DOHH2 (cell line): ENCODE measurements at regions not wholly inside any gene's neighbourhood (a gene's known extent, or its start where the extent isn't known, plus 50 kb on each side); places are given as distances from the start of the nearest gene placed in this dataset.
"Not testable (repeated sequence)": the region's sequence is repeated elsewhere in the genome, so short reads cannot be mapped to it uniquely, and the experiment has no call there.

Source experiments
- H3F3A ChIP-seq: fragments of 200-600 bp; sonication (generic), shearing (Covaris generic); 2 replicates; pipeline ENCODE4 v1.6.0; 2016; ENCODE audit warnings: antibody characterized with exemption, mild to moderate bottlenecking; ENCODE audit not compliant: control insufficient read depth, insufficient read depth
- H3K27ac ChIP-seq: fragments of 200-600 bp; sonication (generic); 2 replicates; pipeline ENCODE4 v1.5.1; 2014; ENCODE audit warnings: low read depth, mild to moderate bottlenecking, low read length, moderate library complexity
- H3K27me3 ChIP-seq: fragments of 200-600 bp; sonication (generic); 2 replicates; pipeline ENCODE4 v1.6.1; 2014; ENCODE audit warnings: mild to moderate bottlenecking, low read length, mixed read lengths; ENCODE audit not compliant: control insufficient read depth
- H3K36me3 ChIP-seq: fragments of 200-600 bp; sonication (generic); 2 replicates; pipeline ENCODE4 v1.6.1; 2014; ENCODE audit warnings: mild to moderate bottlenecking, low read length, moderate library complexity, mixed read lengths; ENCODE audit not compliant: control insufficient read depth
- H3K4me1 ChIP-seq: fragments of 200-600 bp; sonication (generic); 2 replicates; pipeline ENCODE4 v1.6.1; 2014; ENCODE audit warnings: mild to moderate bottlenecking, low read length, mixed read lengths; ENCODE audit not compliant: control insufficient read depth
- H3K4me2 ChIP-seq: fragments of 200-600 bp; sonication (generic); 2 replicates; pipeline ENCODE4 v1.6.0; 2014; ENCODE audit warnings: mild to moderate bottlenecking, low read length, moderate library complexity
- H3K4me3 ChIP-seq: fragments of 200-600 bp; sonication (generic); 2 replicates; pipeline ENCODE4 v1.5.1; 2014; ENCODE audit warnings: mild to moderate bottlenecking, low read length, mixed read lengths
- H3K79me2 ChIP-seq: fragments of 200-600 bp; sonication (generic); 2 replicates; pipeline ENCODE4 v1.6.1; 2014; ENCODE audit warnings: mild to moderate bottlenecking, low read length, mixed read lengths; ENCODE audit not compliant: control insufficient read depth
- H3K9me2 ChIP-seq: fragments of 200-600 bp; sonication (generic); replicated peaks from 2 replicates; pipeline ENCODE4 v1.6.1; 2014; ENCODE audit warnings: mild to moderate bottlenecking, low read length, mixed read lengths; ENCODE audit not compliant: control insufficient read depth
- H3K9me3 ChIP-seq: fragments of 200-600 bp; sonication (generic); 2 replicates; pipeline ENCODE4 v1.6.1; 2014; ENCODE audit warnings: antibody characterized with exemption, low read length, mixed read lengths; ENCODE audit not compliant: control insufficient read depth, insufficient read depth
- H4K20me1 ChIP-seq: fragments of 200-600 bp; sonication (generic); 2 replicates; pipeline ENCODE4 v1.6.0; 2014; ENCODE audit warnings: low read depth, mild to moderate bottlenecking, antibody characterized with exemption, low read length, moderate library complexity; ENCODE audit not compliant: control insufficient read depth, insufficient read depth
- EZH2phosphoT487 ChIP-seq: fragments of 200-600 bp; sonication (generic); IDR thresholded peaks from 2 replicates; pipeline ENCODE4 v1.6.1; 2017; ENCODE audit warnings: borderline replicate concordance, mild to moderate bottlenecking, antibody characterized with exemption, low read length, moderate library complexity, mixed read lengths
- TF ChIP-seq, protein P1 (sequence below): fragments of 200-600 bp; sonication (generic); IDR thresholded peaks from one replicate; pipeline ENCODE4 v1.5.1; 2014; ENCODE audit warnings: antibody characterized with exemption, mild to moderate bottlenecking, low read depth, low read length; ENCODE audit not compliant: poor library complexity, severe bottlenecking

DNA sequence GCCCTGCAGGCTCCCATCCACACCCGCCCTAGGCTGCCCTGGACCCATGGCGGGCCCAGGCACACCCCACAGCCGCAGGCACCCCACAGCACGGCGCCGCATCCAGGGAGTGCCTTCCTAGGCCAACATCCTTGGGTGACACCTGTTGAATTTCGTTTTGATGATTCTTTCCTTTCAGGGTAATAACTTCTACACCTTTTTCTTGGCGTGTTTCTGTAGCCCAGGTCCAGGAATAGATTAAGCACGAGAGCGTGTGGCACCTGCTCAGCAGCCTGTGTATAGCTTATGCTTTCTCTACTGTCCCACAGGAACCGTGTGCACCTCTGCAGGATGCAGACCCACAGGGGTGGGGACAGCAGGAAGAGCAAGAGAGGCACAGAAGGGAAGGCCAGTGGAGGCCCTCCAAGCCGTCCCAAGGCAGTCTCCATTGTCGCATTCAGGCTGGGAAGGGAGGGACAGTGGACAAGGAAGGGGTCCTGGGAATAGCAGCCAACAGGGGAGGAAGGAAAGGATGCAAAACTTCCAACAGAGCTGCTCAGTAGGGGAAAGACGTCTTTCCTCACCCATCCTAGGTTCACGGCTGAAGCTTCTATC lies 118.1 kb upstream of the AFDN start:
- no peak overlapping the region for H3K27ac ChIP-seq
- H3K4me1 ChIP-seq: peaks cover 35% of the 10 kb centered on the region
- no peaks in the 10 kb centered on the region for H3K9me3 ChIP-seq
- H3K9me2 ChIP-seq: no peaks in the 10 kb centered on the region
- H3K79me2 ChIP-seq: no peaks in the 10 kb centered on the region
- H4K20me1 ChIP-seq: no peaks in the 10 kb centered on the region
- no peak overlapping the region for H3K4me2 ChIP-seq
- H3K4me3 ChIP-seq: no peak overlapping the region
- peaks cover 14% of the 10 kb centered on the region for H3K27me3 ChIP-seq
- no peaks in the 10 kb centered on the region for H3F3A ChIP-seq
- TF ChIP-seq, protein P1, sequence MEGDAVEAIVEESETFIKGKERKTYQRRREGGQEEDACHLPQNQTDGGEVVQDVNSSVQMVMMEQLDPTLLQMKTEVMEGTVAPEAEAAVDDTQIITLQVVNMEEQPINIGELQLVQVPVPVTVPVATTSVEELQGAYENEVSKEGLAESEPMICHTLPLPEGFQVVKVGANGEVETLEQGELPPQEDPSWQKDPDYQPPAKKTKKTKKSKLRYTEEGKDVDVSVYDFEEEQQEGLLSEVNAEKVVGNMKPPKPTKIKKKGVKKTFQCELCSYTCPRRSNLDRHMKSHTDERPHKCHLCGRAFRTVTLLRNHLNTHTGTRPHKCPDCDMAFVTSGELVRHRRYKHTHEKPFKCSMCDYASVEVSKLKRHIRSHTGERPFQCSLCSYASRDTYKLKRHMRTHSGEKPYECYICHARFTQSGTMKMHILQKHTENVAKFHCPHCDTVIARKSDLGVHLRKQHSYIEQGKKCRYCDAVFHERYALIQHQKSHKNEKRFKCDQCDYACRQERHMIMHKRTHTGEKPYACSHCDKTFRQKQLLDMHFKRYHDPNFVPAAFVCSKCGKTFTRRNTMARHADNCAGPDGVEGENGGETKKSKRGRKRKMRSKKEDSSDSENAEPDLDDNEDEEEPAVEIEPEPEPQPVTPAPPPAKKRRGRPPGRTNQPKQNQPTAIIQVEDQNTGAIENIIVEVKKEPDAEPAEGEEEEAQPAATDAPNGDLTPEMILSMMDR: no peak
- TF ChIP-seq EZH2phosphoT487: no peak
- H3K36me3 ChIP-seq: no peaks in the 10 kb centered on the region

DNA sequence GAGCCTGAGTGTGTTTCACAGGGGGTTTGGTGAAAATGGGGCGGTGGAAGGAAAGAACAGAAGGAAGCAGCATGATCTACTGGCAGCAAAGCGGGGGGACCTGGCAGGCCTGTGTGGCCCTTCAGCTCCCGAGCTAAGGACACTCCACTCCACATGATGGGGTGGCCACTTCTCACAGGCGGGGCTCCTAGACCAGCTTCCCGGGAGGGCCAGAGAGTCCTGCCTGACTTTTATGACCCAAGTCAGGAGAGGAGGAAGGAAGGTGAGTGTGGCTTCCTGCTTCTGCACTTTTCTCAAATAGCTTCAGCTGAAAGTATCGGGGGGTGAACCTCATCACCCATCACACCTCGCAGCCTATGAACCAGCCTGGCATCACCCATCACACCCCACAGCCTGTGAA lies 117.5 kb upstream of the AFDN start:
- no peak overlapping the region for H3K4me3 ChIP-seq
- H3F3A ChIP-seq: no peaks in the 10 kb centered on the region
- no peaks in the 10 kb centered on the region for H4K20me1 ChIP-seq
- H3K79me2 ChIP-seq: no peaks in the 10 kb centered on the region
- peaks cover 35% of the 10 kb centered on the region for H3K4me1 ChIP-seq
- H3K4me2 ChIP-seq: no peak overlapping the region
- H3K27ac ChIP-seq: no peak overlapping the region
- no peaks in the 10 kb centered on the region for H3K36me3 ChIP-seq
- TF ChIP-seq EZH2phosphoT487: no peak
- TF ChIP-seq, protein P1: no peak
- peaks cover 19% of the 10 kb centered on the region for H3K27me3 ChIP-seq
- no peaks in the 10 kb centered on the region for H3K9me3 ChIP-seq
- no peaks in the 10 kb centered on the region for H3K9me2 ChIP-seq

DNA sequence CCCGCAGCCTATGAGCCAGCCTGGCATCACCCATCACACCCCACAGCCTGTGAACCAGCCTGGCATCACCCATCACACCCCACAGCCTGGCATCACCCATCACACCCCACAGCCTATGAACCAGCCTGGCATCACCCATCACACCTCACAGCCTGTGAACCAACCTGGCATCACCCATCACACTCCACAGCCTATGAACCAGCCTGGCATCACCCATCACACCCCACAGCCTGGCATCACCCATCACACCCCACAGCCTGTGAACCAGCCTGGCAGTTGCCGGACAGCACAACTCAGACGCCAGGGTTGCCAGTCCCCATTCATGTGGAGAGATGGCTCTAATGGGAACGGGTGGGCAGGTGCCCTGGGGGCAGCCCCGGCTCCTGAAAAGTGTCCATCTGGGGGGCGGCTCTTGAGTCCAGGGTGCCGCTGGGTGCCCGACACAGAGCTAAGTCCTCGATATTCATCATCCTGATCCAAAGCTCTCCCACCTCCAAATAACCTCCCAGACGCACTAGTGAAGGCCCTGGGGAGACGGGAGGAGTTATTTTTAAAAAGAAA lies 116.9 kb upstream of the AFDN start:
- H3K9me2 ChIP-seq, H3K36me3 ChIP-seq, H3K27ac ChIP-seq, H3K79me2 ChIP-seq, H3K9me3 ChIP-seq, H3F3A ChIP-seq, H3K4me2 ChIP-seq, H3K4me3 ChIP-seq, H4K20me1 ChIP-seq: not testable (repeated sequence)
- H3K4me1 ChIP-seq: peaks cover 29% of the 10 kb centered on the region
- H3K27me3 ChIP-seq: peaks cover 21% of the 10 kb centered on the region

DNA sequence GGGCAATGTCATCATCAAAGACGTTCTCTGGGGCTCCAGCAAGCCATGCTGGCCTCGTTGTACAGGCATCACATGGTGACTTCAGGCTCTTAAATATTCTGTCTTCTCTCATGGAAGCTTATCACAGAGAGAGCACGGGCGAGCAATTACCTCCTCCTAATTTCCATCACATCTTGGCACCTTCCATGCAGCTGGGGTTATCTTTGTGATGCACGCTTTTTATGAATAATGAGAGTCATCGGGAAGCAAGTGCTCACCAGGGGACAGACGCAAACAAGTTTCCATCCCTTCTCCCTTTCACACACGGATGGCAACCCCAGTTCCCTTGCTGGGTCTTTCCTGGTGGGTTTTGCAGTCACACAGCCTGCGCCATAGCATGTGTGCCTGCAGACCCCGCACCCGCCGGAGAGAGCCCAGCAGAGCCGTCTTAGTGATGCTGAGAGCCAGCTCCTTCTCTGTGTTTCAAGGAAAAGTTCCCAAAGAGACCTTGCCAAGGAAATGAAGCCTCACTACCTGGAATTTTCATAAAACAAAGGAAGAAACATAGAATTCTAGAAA lies 116.3 kb upstream of the AFDN start:
- Histone ChIP-seq H3K79me2 (no peaks in the 10 kb centered on the region), H3K27ac (no peak overlapping the region), H3K9me2 (no peaks in the 10 kb centered on the region), H3K4me3 (no peak overlapping the region), H4K20me1 (no peaks in the 10 kb centered on the region), H3K9me3 (no peaks in the 10 kb centered on the region), H3K4me2 (no peak overlapping the region), H3K36me3 (no peaks in the 10 kb centered on the region), H3K4me1 (peaks cover 23% of the 10 kb centered on the region), H3F3A (no peaks in the 10 kb centered on the region), H3K27me3 (peaks cover 21% of the 10 kb centered on the region)
- no peak for TF ChIP-seq EZH2phosphoT487
- TF ChIP-seq, protein P1: no peak
